GM12892 (cell line): ENCODE measurements at regions not wholly inside any gene's neighbourhood (a gene's known extent, or its start where the extent isn't known, plus 50 kb on each side); places are given as distances from the start of the nearest gene placed in this dataset.

Source experiments
- POLR2A ChIP-seq: IDR thresholded peaks from 2 replicates; pipeline ENCODE4 v1.6.1; 2011; ENCODE audit warnings: low read depth, low read length, control low read depth
- POLR2AphosphoS5 ChIP-seq: IDR thresholded peaks from 2 replicates; pipeline ENCODE4 v1.6.1; 2011; ENCODE audit warnings: low read depth, low read length, control low read depth

DNA sequence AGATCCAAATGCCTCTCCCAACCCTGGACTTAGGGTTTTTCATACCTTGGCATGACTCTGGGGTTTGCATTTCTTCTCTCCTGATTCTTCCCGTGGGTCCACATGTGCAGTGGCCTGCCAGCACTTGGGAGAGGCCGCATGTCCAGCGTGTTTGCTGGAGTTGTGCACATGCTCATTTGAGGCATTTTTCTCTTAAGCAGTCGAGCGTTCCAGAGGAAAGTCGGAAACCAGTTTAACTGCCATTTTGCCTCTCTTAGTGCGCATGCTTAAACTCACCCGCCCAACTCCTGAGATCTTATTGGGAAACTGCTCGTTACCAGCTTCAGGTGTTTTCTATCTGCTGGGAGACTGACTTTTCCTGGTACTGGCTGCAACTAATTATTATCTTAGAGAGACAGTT lies 888.4 kb upstream of the PHF14 start:
- TF ChIP-seq POLR2A: no peak
- no peak for TF ChIP-seq POLR2AphosphoS5
